Activated naive CD4-positive, alpha-beta T cell treated with anti-CD3 and anti-CD28 coated beads for 36 hours (primary cell): ENCODE measurements at regions not wholly inside any gene's neighbourhood (a gene's known extent, or its start where the extent isn't known, plus 50 kb on each side); places are given as distances from the start of the nearest gene placed in this dataset.

Experiments used
- CTCF ChIA-PET: fragments of 350-600 bp; sonication (Branson Sonifier 250); formaldehyde crosslinking; loops from one replicate; lab custom pipeline; 2021; ENCODE audit warnings: antibody characterized with exemption; lab: Charles Lee
- DNase-seq: peaks from one replicate; pipeline ENCODE4 v3.0.0-alpha.2; 2020
- H3K27ac Mint-ChIP-seq: one replicate; pipeline ENCODE4 v1.8.0; 2021; ENCODE audit warnings: mild to moderate bottlenecking, mixed read lengths
- H3K27me3 Mint-ChIP-seq: one replicate; pipeline ENCODE4 v1.8.0; 2021; ENCODE audit warnings: low read depth, mixed read lengths
- H3K36me3 Mint-ChIP-seq: one replicate; pipeline ENCODE4 v1.8.0; 2021; ENCODE audit warnings: low read depth, mixed read lengths
- H3K4me1 Mint-ChIP-seq: one replicate; pipeline ENCODE4 v1.8.0; 2021; ENCODE audit warnings: low read depth, mixed read lengths
- H3K4me3 Mint-ChIP-seq: one replicate; pipeline ENCODE4 v1.8.0; 2021; ENCODE audit warnings: mild to moderate bottlenecking, moderate library complexity, mixed read lengths
- H3K9me3 Mint-ChIP-seq: one replicate; pipeline ENCODE4 v1.8.0; 2021; ENCODE audit warnings: mixed read lengths
- intact Hi-C: fragments of 100-400 bp; cut with micrococcal nuclease; formaldehyde crosslinking; loops from one replicate; pipeline ENCODE4 v1.15.1; 2023

DNA sequence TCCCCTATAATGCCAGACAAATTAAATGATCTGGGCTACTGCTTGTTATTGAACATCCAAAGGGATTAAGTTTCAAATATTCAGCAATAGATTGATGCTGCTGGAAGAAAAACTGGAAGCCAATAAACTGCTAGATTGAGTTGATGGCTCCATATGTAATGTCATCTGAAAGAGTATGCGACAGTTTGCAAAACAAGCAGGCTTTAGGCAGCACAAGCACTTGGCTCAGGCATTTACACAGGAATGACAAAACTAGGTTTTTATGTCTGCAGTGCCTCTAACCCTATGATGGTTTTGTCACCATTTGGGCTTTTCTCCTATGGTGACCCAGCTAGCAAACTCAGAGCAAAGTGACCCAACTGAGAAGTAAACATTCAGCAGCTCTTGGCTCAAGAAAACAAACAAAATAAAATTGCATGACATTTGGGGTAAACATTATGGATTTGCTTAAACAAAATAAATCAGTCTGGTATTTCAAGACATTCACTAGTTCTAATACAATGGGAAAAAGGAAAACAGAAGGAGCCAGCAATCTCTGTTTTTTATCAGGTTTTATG lies 978.5 kb downstream of the DTWD2 start:
- Mint-ChIP-seq H3K27me3 (no peaks in the 10 kb centered on the region), H3K4me3 (no peak overlapping the region), H3K27ac (no peak overlapping the region), H3K9me3 (no peaks in the 10 kb centered on the region), H3K36me3 (no peaks in the 10 kb centered on the region), H3K4me1 (no peaks in the 10 kb centered on the region)
- DNase-seq: no peak
- intact Hi-C loops: no loop called here
- CTCF ChIA-PET: no interaction called here

DNA sequence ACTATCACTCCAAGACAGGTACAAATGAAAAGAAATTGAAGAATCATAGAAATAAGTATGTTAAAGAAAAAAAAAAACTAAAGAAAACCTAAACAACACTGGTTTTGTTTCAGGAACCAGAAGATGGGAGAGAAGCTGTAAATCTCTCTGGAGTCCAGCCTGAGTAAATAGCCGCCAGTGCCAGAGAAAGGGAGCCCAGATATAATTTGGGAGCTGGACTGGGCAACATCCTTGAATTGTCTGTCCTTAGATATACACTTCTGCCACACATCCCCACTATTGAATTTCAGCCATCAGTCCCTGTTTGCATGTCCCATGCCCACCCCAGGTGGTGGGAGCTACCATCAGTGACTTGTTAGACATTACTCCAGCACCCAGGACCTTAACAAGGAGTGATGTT lies 979.6 kb downstream of the DTWD2 start:
- intact Hi-C loops: no loop called here
- H3K4me1 Mint-ChIP-seq: no peaks in the 10 kb centered on the region
- no peaks in the 10 kb centered on the region for H3K36me3 Mint-ChIP-seq
- H3K27ac Mint-ChIP-seq: no peak overlapping the region
- CTCF ChIA-PET: no interaction called here
- no peak for DNase-seq
- H3K4me3 Mint-ChIP-seq: no peak overlapping the region
- no peaks in the 10 kb centered on the region for H3K27me3 Mint-ChIP-seq
- no peaks in the 10 kb centered on the region for H3K9me3 Mint-ChIP-seq

DNA sequence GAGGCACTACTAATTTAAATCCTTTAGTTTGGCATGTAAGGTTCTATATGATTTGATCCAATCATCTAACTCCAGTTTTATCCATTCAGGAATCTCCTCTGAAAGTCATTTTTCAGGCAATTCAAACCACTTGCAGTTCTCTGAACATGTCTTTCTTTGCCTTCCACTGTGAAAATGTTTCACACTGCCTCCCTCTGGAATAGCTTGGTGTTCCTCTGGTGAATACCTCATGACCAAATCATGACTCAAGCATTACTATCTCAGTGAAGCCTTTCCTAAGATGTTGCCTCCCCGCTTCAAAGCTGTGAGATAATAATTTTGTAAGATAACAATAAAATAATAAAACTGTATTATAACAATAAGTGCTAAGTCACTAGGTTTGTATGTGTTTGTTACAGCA lies 981.1 kb downstream of the DTWD2 start:
- CTCF ChIA-PET: interaction anchor here (1.1 kb wide), 1 partner anchor 114 kb away, joined by 4 read pairs; no protein-coding TSS in a partner anchor
- intact Hi-C loops: no loop called here
- DNase-seq: no peak
- Mint-ChIP-seq H3K4me3 (no peak overlapping the region), H3K36me3 (no peaks in the 10 kb centered on the region), H3K27ac (no peak overlapping the region), H3K4me1 (no peaks in the 10 kb centered on the region), H3K27me3 (no peaks in the 10 kb centered on the region), H3K9me3 (peaks cover 6% of the 10 kb centered on the region)

DNA sequence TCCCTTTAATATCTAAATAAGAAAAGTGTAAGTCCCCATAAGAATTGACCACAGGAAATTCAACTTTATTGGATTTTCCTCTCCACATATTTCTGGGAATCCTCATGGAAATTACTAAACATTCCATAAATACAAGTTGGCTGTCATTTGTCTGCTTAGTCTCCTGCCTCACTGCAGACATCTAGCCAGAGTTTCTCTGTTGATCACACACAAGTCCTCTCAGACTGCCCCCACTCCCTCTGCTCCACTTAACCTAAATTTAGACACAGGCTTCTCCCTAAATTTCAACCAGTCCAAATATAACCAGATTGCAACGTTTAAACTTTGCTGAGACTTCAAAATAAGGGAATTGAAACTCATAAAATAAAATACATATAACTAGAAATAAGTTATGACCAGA lies 982.1 kb downstream of the DTWD2 start:
- CTCF ChIA-PET: no interaction called here
- no peak overlapping the region for H3K27ac Mint-ChIP-seq

DNA sequence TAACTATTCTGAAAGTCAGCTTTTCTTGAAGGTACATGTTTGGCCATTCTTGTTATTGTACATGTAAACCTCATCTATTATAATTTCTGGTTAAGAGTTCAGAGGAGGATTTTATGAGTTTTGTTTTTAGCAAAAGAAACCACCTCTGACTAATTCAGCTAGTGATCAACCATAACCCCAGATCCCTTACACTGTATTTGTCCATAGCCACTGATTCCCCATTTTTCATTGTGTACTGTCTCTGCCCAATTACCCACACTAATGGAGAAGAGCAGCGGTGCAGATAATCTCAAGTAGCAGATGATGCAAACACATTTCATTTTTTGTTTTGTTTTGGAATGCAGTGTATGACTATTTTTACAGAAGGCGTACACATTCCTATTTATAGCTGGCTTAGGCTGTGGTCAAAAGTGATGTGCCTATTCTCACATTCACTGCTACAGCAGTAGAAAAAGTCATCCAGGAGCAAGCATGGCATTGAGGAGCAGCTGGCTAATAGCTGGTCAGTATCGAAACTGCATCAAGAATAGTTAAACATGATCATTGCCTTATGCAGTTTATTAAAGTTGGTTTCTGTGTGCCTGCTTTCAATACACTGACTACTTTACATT lies 988.3 kb downstream of the DTWD2 start:
- peaks cover 8% of the 10 kb centered on the region for H3K9me3 Mint-ChIP-seq
- H3K4me1 Mint-ChIP-seq: no peaks in the 10 kb centered on the region
- no peaks in the 10 kb centered on the region for H3K36me3 Mint-ChIP-seq
- no peaks in the 10 kb centered on the region for H3K27me3 Mint-ChIP-seq
- H3K4me3 Mint-ChIP-seq: no peak overlapping the region
- CTCF ChIA-PET: no interaction called here
- intact Hi-C loops: no loop called here
- no peak for DNase-seq
- H3K27ac Mint-ChIP-seq: no peak overlapping the region

More for the DNA sequence above, 982.1 kb downstream of the DTWD2 start:
- intact Hi-C loops: no loop called here
- no peak for DNase-seq
- H3K27me3 Mint-ChIP-seq: no peaks in the 10 kb centered on the region
- H3K36me3 Mint-ChIP-seq: no peaks in the 10 kb centered on the region
- no peak overlapping the region for H3K4me3 Mint-ChIP-seq
- H3K4me1 Mint-ChIP-seq: no peaks in the 10 kb centered on the region
- H3K9me3 Mint-ChIP-seq: peaks cover 8% of the 10 kb centered on the region

DNA sequence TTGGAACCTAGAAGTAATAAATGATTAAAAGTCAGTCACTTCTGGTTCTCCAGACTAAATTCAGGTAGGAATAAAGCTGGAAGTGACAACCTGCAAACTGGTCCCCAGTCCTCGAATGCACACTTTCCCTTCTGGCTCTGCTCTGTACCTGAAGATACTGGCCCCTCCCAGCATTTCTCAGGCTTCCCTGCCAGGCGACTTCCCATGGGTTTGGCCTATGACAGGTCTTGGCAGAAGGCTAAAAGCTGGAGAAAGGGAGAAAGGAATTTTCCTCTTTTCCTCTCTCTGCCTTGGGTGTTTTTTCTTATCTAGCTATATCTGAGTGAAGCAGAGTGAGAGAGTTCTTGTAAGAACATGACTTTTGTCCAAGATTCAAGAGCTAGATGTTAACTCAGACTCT lies 1005.7 kb downstream of the DTWD2 start:
- intact Hi-C loops: no loop called here
- CTCF ChIA-PET: no interaction called here
- Mint-ChIP-seq H3K4me3 (no peak overlapping the region), H3K4me1 (no peaks in the 10 kb centered on the region), H3K27ac (no peak overlapping the region), H3K36me3 (no peaks in the 10 kb centered on the region), H3K27me3 (no peaks in the 10 kb centered on the region), H3K9me3 (peaks cover 2% of the 10 kb centered on the region)
- no peak for DNase-seq

DNA sequence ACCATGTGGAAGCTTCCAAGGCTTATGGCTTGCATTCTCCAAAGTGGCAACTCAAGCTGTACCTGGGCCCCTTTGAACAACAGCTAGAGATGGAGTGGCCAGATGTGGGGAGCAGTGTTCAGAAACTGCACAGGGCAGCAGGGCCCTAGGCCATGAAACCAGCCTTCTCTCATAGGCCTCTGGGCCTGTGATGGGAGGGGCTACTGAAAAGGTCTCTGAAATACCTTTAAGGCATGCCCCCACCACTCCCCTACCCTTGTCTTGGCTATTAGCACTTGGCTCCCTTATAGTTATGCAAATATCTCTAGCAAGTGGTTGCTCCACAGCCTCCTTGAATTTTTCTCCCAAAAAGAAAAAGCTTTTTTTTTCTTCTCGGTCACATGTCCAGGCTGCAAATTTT lies 1014.6 kb downstream of the DTWD2 start:
- CTCF ChIA-PET: no interaction called here
- no peaks in the 10 kb centered on the region for H3K36me3 Mint-ChIP-seq
- no peak overlapping the region for H3K4me3 Mint-ChIP-seq
- intact Hi-C loops: no loop called here
- no peaks in the 10 kb centered on the region for H3K4me1 Mint-ChIP-seq
- H3K27ac Mint-ChIP-seq: no peak overlapping the region
- DNase-seq: no peak
- H3K9me3 Mint-ChIP-seq: peaks cover 2% of the 10 kb centered on the region
- no peaks in the 10 kb centered on the region for H3K27me3 Mint-ChIP-seq

DNA sequence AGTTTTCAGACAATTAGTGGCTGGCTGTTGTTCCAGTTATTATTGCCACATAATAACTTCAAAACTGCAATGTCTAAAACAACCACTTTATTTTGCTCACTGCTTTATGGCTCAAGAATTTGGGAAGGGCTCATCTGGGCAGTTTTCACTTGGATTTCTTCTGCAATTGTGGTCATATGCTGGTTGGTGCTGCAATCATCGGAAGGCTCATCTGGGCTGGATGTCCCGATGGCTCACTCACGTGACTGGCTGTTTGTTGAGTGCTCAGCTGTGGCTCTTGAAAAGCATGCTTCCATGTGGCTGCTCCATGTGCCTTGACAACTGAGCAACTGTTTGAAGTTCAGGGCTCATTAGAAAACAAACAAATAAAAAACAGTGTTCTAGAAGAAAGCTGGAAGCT lies 1032.5 kb downstream of the DTWD2 start:
- H3K9me3 Mint-ChIP-seq: no peaks in the 10 kb centered on the region
- intact Hi-C loops: no loop called here
- CTCF ChIA-PET: no interaction called here
- no peak for DNase-seq
- no peaks in the 10 kb centered on the region for H3K36me3 Mint-ChIP-seq
- H3K27me3 Mint-ChIP-seq: no peaks in the 10 kb centered on the region
- no peak overlapping the region for H3K27ac Mint-ChIP-seq
- H3K4me1 Mint-ChIP-seq: no peaks in the 10 kb centered on the region
- H3K4me3 Mint-ChIP-seq: no peak overlapping the region

DNA sequence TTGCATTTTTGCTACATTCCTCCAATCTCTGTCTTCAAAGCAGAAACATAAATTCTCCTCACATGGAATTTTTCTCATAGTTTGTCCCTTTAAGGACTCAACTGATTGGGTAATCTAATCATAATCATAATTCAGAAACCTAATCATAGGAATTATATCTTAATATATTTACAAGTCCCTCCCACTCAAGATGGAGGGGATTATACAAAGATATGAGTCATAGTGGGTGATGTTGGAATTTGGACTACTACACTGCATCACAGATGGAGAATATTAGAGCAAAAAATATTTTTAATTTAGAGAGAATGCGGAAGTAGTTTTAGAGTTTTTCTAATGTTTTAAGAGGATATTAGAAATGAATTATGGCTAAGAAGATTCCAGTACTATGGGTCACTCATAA lies 1034.0 kb downstream of the DTWD2 start:
- H3K4me1 Mint-ChIP-seq: no peaks in the 10 kb centered on the region
- DNase-seq: no peak
- H3K27me3 Mint-ChIP-seq: no peaks in the 10 kb centered on the region
- H3K36me3 Mint-ChIP-seq: no peaks in the 10 kb centered on the region
- intact Hi-C loops: no loop called here
- H3K9me3 Mint-ChIP-seq: no peaks in the 10 kb centered on the region
- CTCF ChIA-PET: no interaction called here
- no peak overlapping the region for H3K27ac Mint-ChIP-seq
- H3K4me3 Mint-ChIP-seq: no peak overlapping the region

DNA sequence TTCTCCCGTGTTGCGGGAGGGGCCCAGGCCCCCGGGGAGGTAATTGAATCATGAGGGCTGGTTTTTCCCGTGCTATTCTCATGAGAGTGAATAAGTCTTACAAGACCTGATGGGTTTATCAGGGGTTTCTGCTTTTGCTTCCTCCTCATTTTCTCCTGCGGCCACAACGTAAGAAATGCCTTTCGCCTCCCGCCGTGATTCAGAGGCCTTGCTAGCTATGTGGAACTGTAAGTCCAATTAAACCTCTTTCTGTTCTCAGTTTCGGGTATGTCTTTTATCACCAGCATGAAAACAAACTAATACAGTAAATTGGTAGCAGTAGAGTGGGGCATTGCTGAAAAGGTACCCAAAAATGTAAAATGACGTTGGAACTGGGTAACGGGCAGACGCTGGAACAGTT lies 1035.1 kb downstream of the DTWD2 start:
- Mint-ChIP-seq H3K4me3 (no peak overlapping the region), H3K27me3 (no peaks in the 10 kb centered on the region), H3K27ac (no peak overlapping the region), H3K9me3 (no peaks in the 10 kb centered on the region), H3K4me1 (no peaks in the 10 kb centered on the region), H3K36me3 (no peaks in the 10 kb centered on the region)
- intact Hi-C loops: no loop called here
- no peak for DNase-seq
- CTCF ChIA-PET: no interaction called here

DNA sequence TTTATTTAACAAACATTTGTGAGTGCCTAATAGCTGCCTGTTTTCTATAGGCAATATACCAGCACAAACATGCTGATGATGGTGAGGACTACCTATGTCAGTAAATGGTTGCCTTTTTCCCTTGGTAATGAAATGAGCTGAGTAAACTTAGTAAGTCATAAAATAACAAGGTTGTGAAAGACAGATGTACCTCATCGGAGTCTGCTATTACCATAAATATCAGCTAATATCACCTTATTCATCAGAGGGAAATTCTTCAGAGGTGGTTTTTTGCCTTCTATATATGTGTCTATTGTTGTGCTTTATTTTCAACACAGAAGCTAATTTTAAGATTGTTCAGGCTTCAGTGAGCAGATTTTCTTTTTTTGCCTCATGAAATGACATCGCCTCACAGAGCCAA lies 1040.5 kb downstream of the DTWD2 start:
- intact Hi-C loops: no loop called here
- CTCF ChIA-PET: no interaction called here
- H3K27me3 Mint-ChIP-seq: no peaks in the 10 kb centered on the region
- H3K27ac Mint-ChIP-seq: no peak overlapping the region
- no peak for DNase-seq
- peaks cover 2% of the 10 kb centered on the region for H3K9me3 Mint-ChIP-seq
- H3K36me3 Mint-ChIP-seq: no peaks in the 10 kb centered on the region
- H3K4me3 Mint-ChIP-seq: no peak overlapping the region
- H3K4me1 Mint-ChIP-seq: no peaks in the 10 kb centered on the region

DNA sequence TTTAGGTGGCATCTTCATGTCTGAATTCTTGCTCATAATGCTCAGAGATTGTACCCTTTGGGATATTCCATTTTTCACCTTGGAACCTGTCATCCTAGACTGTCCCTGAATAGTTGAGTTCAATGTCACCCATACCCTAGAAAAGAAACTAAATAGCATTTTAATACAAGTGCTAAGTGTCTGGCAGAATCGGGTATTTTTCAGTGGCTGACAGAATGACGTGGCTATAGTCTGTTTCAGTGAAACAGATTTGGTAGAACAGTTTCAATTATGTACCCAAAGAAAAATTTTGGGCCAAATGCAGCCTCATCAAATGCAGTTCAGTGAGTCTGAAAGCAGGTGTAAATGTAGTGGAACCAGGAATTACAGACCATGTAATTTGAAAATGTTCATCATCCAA lies 1041.2 kb downstream of the DTWD2 start:
- Mint-ChIP-seq H3K27ac (no peak overlapping the region), H3K4me3 (no peak overlapping the region), H3K36me3 (no peaks in the 10 kb centered on the region), H3K4me1 (no peaks in the 10 kb centered on the region), H3K9me3 (peaks cover 2% of the 10 kb centered on the region), H3K27me3 (no peaks in the 10 kb centered on the region)
- intact Hi-C loops: no loop called here
- DNase-seq: no peak
- CTCF ChIA-PET: no interaction called here

DNA sequence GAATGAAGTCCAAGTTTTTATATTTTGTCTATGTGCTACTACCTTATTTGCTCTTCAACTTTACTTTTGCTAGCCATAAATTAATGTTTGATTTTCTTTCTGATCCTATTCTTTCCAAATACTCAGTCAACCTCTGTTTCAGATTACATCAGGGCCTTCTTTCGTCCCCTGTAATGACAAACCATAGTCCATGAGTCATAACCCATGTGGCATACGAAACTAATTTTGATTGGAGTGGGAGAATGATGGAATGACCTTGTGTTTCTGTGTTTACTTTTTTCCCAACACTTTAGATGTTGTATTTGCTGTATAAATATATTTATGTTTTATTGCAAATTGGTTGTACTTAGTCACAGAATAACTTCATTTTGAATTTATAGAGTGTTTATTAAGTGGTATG lies 1043.1 kb downstream of the DTWD2 start:
- CTCF ChIA-PET: no interaction called here
- no peaks in the 10 kb centered on the region for H3K27me3 Mint-ChIP-seq
- intact Hi-C loops: no loop called here
- H3K27ac Mint-ChIP-seq: no peak overlapping the region
- no peak overlapping the region for H3K4me3 Mint-ChIP-seq
- no peak for DNase-seq
- H3K4me1 Mint-ChIP-seq: no peaks in the 10 kb centered on the region
- H3K36me3 Mint-ChIP-seq: no peaks in the 10 kb centered on the region
- H3K9me3 Mint-ChIP-seq: peaks cover 7% of the 10 kb centered on the region
